Prostate gland (tissue), 2 donors: ENCODE measurements at regions not wholly inside any gene's neighbourhood (a gene's known extent, or its start where the extent isn't known, plus 50 kb on each side); places are given as distances from the start of the nearest gene placed in this dataset.

Experiments used
- POLR2A ChIP-seq: fragments of 450-650 bp; IDR thresholded peaks from one replicate; pipeline ENCODE4 v1.6.1; 2016; ENCODE audit warnings: antibody characterized with exemption, mild to moderate bottlenecking
- POLR2AphosphoS5 ChIP-seq: sonication (generic); formaldehyde crosslinking; IDR thresholded peaks from one replicate; pipeline ENCODE4 v1.6.1; 2017; ENCODE audit warnings: antibody characterized with exemption
- TF ChIP-seq, protein P1 (sequence below), 4 experiments: fragments of 200-600 bp in 2 of 4; fragments of 450-650 bp in 2 of 4; sonication (generic) in 2 of 4; IDR thresholded peaks; 1 replicate in 3 of 4; 2 replicates in 1 of 4; pipeline ENCODE4 v1.5.1; 2016 to 2019; ENCODE audit warnings: antibody characterized with exemption in 4 of 4, mild to moderate bottlenecking in 2 of 4, moderate library complexity in 2 of 4

DNA sequence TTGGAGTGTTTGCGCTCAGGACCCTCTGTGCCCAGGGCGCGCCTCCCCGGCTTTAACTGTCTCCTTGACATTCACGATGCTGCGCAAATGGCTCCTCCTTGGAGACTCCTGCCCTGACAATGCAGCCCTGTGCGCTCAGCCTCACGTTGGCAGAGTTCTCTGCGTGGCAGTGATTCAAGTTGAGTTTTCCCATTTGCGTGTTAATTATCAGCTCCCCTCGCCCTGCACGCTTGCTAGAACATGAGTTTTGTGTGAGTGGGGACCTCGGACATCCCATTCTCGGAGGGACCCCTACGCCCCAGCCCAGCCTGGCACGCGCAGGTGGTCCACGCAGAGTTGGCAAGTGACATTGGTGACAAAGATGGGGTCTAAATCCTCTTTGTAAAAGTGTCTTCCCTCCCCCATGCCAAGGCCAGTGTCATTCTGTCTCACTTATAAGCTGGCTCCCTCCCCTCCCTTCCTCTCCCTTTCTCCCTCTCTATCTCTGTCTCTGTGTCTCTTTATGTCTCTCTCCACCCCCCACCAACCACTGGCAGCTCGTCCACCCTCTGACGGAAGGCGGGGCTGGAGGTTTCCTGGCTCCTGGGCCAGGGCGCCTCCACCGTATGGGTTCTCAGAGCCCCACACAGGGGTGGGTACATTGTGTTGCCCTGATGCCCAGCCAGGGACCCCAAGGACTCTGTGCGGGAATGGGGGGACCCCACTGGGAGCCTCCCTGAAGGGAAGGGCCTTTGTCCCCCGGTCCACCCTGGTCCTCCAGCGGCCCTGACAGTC lies 169.3 kb downstream of the OLFM1 start:
- TF ChIP-seq, protein P1, sequence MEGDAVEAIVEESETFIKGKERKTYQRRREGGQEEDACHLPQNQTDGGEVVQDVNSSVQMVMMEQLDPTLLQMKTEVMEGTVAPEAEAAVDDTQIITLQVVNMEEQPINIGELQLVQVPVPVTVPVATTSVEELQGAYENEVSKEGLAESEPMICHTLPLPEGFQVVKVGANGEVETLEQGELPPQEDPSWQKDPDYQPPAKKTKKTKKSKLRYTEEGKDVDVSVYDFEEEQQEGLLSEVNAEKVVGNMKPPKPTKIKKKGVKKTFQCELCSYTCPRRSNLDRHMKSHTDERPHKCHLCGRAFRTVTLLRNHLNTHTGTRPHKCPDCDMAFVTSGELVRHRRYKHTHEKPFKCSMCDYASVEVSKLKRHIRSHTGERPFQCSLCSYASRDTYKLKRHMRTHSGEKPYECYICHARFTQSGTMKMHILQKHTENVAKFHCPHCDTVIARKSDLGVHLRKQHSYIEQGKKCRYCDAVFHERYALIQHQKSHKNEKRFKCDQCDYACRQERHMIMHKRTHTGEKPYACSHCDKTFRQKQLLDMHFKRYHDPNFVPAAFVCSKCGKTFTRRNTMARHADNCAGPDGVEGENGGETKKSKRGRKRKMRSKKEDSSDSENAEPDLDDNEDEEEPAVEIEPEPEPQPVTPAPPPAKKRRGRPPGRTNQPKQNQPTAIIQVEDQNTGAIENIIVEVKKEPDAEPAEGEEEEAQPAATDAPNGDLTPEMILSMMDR (IDR thresholded peaks at IDR 0.05) = no peak
- TF ChIP-seq POLR2A = no peak
- no peak for TF ChIP-seq POLR2AphosphoS5
